Astrocyte (in vitro differentiated cells and primary cell): ENCODE measurements at regions not wholly inside any gene's neighbourhood (a gene's known extent, or its start where the extent isn't known, plus 50 kb on each side); places are given as distances from the start of the nearest gene placed in this dataset.

Experiments used
- DNase-seq: peaks from one replicate; pipeline ENCODE4 v3.0.0-alpha.2; 2010; ENCODE audit warnings: low read depth
- FAIRE-seq: peaks from 2 replicates; lab custom pipeline; 2011; peaks lifted over from hg19 to GRCh38; lab: Jason Lieb, UNC
- H2AFZ ChIP-seq: 2 replicates; pipeline ENCODE4 v1.6.0; 2012; ENCODE audit warnings: low read depth, low read length, inconsistent platforms
- H3K27ac ChIP-seq: 2 replicates; pipeline ENCODE4 v1.5.1; 2011; ENCODE audit warnings: low read depth, low read length, inconsistent platforms
- H3K27me3 ChIP-seq: 2 replicates; pipeline ENCODE4 v1.6.0; 2011; ENCODE audit warnings: low read length, inconsistent platforms; ENCODE audit not compliant: insufficient read depth
- H3K36me3 ChIP-seq: 2 replicates; pipeline ENCODE4 v1.5.1; 2011; ENCODE audit warnings: low read length, inconsistent platforms; ENCODE audit not compliant: insufficient read depth
- H3K4me1 ChIP-seq: 2 replicates; pipeline ENCODE4 v1.5.1; 2011; ENCODE audit warnings: low read length, inconsistent platforms; ENCODE audit not compliant: insufficient read depth
- H3K4me2 ChIP-seq: 2 replicates; pipeline ENCODE4 v1.6.0; 2012; ENCODE audit warnings: low read length, inconsistent platforms
- H3K4me3 ChIP-seq: 2 replicates; pipeline ENCODE4 v1.5.1; 2011; ENCODE audit warnings: low read depth, mild to moderate bottlenecking, low read length, inconsistent platforms; ENCODE audit not compliant: insufficient read depth
- H3K79me2 ChIP-seq: 2 replicates; pipeline ENCODE4 v1.6.0; 2012; ENCODE audit warnings: mild to moderate bottlenecking, low read length, inconsistent platforms; ENCODE audit not compliant: insufficient read depth
- H3K9ac ChIP-seq: 2 replicates; pipeline ENCODE4 v1.6.0; 2012; ENCODE audit warnings: mild to moderate bottlenecking, low read length, inconsistent platforms
- H3K9me3 ChIP-seq: 2 replicates; pipeline ENCODE4 v1.5.1; 2012; ENCODE audit warnings: low read depth, mild to moderate bottlenecking, low read length, inconsistent platforms; ENCODE audit not compliant: insufficient read depth
- H4K20me1 ChIP-seq: 2 replicates; pipeline ENCODE4 v1.6.0; 2012; ENCODE audit warnings: low read length, inconsistent platforms; ENCODE audit not compliant: insufficient read depth
- H3K27ac Mint-ChIP-seq: one replicate; pipeline ENCODE4 v1.8.0; 2021; ENCODE audit warnings: mild to moderate bottlenecking, mixed read lengths; ENCODE audit not compliant: unreplicated experiment
- H3K27me3 Mint-ChIP-seq: one replicate; pipeline ENCODE4 v1.8.0; 2021; ENCODE audit warnings: low read depth, mixed read lengths; ENCODE audit not compliant: unreplicated experiment
- H3K36me3 Mint-ChIP-seq: one replicate; pipeline ENCODE4 v1.8.0; 2021; ENCODE audit warnings: low read depth, mixed read lengths; ENCODE audit not compliant: unreplicated experiment
- H3K4me1 Mint-ChIP-seq: one replicate; pipeline ENCODE4 v1.8.0; 2021; ENCODE audit warnings: low read depth, mixed read lengths; ENCODE audit not compliant: unreplicated experiment
- H3K4me3 Mint-ChIP-seq: one replicate; pipeline ENCODE4 v1.8.0; 2021; ENCODE audit warnings: mild to moderate bottlenecking, moderate library complexity, mixed read lengths; ENCODE audit not compliant: unreplicated experiment
- H3K9me3 Mint-ChIP-seq: one replicate; pipeline ENCODE4 v1.8.0; 2021; ENCODE audit warnings: mild to moderate bottlenecking, mixed read lengths; ENCODE audit not compliant: unreplicated experiment
- CTCF ChIP-seq: IDR thresholded peaks from 2 replicates; pipeline ENCODE4 v1.5.1; 2011; ENCODE audit warnings: low read depth, mild to moderate bottlenecking, inconsistent platforms, low read length, moderate library complexity; ENCODE audit not compliant: insufficient read depth
- EZH2 ChIP-seq: IDR thresholded peaks from 2 replicates; pipeline ENCODE4 v1.6.1; 2012; ENCODE audit warnings: mild to moderate bottlenecking, low read length, inconsistent platforms; ENCODE audit not compliant: insufficient read depth

DNA sequence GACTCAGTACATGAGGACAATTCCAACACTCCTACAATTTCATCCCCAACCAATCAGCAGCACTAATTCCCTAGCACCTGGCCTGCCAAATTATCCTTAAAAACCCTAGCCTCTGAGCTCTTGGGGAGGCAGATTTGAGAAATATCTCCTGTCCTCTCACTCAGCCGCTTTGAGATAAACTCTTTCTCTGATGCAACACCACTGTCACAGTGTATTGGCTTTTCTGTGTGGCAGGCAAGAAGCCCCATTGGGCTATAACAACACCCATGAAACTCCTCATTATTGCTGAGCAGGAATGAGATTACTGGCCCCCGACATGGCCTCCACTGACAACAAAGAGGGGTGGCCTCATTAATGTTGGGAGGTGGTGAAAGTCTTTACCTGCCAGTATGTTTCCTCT, 515.5 kb downstream of the HACE1 start:
- TF ChIP-seq CTCF = no peak
- TF ChIP-seq EZH2 = no peak
- Histone ChIP-seq H3K9me3 (no peaks in the 10 kb centered on the region), H3K4me2 (no peak overlapping the region), H3K27ac (no peak overlapping the region), H3K79me2 (no peaks in the 10 kb centered on the region), H3K36me3 (no peaks in the 10 kb centered on the region), H3K4me1 (no peaks in the 10 kb centered on the region), H4K20me1 (no peaks in the 10 kb centered on the region), H3K27me3 (no peaks in the 10 kb centered on the region), H3K9ac (no peak overlapping the region), H3K4me3 (no peak overlapping the region), H2AFZ (no peak overlapping the region)
- FAIRE-seq = no peak
- DNase-seq = no peak
- Mint-ChIP-seq H3K27ac (no peak overlapping the region), H3K9me3 (peaks cover 3% of the 10 kb centered on the region), H3K27me3 (no peaks in the 10 kb centered on the region), H3K36me3 (no peaks in the 10 kb centered on the region), H3K4me3 (no peak overlapping the region), H3K4me1 (no peaks in the 10 kb centered on the region)

DNA sequence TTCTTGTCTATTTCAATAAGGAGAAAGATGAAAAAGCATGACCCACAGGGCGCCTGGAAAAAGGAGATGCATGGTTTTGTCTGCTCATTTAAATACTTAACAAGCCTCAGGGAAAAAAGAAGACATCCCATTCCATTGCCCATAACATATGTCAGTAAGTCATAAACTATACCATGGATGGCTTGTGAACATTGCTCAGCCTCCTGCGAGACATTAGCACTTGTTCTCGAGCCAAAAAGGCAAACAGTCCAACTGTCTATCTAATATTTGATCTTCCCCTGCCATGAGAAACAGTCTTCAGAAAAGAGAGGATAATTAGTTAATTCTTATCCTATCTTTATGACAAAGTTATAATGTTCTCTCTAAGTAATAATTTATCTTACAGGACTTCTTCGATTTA, 527.4 kb downstream of the HACE1 start:
- Mint-ChIP-seq H3K9me3 (no peaks in the 10 kb centered on the region), H3K4me3 (no peak overlapping the region), H3K27ac (no peak overlapping the region), H3K36me3 (no peaks in the 10 kb centered on the region), H3K27me3 (no peaks in the 10 kb centered on the region), H3K4me1 (no peaks in the 10 kb centered on the region)
- no peaks in the 10 kb centered on the region for H3K4me1 ChIP-seq
- no peaks in the 10 kb centered on the region for H3K36me3 ChIP-seq
- H3K9ac ChIP-seq = no peak overlapping the region
- no peaks in the 10 kb centered on the region for H3K27me3 ChIP-seq
- DNase-seq (no peak), FAIRE-seq (no peak)
- no peak overlapping the region for H3K4me3 ChIP-seq
- H3K9me3 ChIP-seq = no peaks in the 10 kb centered on the region
- H4K20me1 ChIP-seq = no peaks in the 10 kb centered on the region
- H3K79me2 ChIP-seq = no peaks in the 10 kb centered on the region
- H2AFZ ChIP-seq = no peak overlapping the region
- TF ChIP-seq CTCF (no peak), EZH2 (no peak)
- H3K27ac ChIP-seq = no peak overlapping the region
- no peak overlapping the region for H3K4me2 ChIP-seq

DNA sequence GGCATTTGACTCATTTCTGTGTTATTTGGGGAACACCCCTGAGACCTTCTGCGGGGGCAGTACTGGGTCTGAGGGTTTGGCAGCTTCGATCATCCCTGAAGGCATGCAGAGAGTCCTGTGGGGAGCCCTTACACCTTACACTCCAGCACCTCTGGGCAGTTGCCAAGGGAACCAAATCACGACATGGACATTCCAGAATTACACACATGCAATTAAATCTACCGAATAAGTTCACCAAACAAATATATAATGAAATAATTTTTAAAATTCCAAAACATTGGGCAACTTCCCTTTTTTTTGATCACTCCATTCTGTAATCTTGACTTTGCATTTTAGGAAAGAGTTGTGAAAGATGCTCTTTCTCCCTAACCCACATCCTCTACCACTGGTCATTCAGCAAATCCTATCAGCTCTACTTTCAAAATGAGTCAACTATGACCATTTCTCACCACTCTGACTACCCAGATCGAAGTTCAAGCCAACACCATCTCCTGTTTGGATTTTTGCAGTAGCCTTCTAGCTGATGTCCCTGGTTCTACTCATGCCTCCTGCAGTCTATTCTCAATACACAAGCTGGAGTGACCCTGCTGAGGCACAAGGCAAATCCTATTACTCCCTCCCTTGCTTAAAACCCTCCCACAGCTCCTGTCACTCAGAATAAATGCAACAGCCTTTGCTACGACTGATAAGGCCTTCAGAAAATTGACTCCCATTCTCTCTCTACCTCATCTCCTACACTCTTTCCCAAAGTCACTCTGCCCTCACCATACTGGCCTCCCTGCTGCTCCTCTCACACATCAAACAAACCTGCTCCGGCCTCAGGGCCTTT, 533.3 kb downstream of the HACE1 start:
- peak; percentile 18 for DNase-seq
- H3K27me3 ChIP-seq = no peaks in the 10 kb centered on the region

More for the DNA sequence above, 533.3 kb downstream of the HACE1 start:
- Histone ChIP-seq H3K27ac (no peak overlapping the region), H2AFZ (no peak overlapping the region), H3K4me1 (peaks cover 4% of the 10 kb centered on the region), H3K9me3 (no peaks in the 10 kb centered on the region), H3K36me3 (no peaks in the 10 kb centered on the region), H3K9ac (peak overlapping the region; percentile 12), H3K4me2 (peak overlapping the region; percentile 50), H4K20me1 (no peaks in the 10 kb centered on the region), H3K79me2 (no peaks in the 10 kb centered on the region), H3K4me3 (no peak overlapping the region)
- Mint-ChIP-seq H3K4me3 (no peak overlapping the region), H3K4me1 (peaks cover 6% of the 10 kb centered on the region), H3K9me3 (no peaks in the 10 kb centered on the region), H3K27ac (no peak overlapping the region), H3K27me3 (peaks cover 2% of the 10 kb centered on the region), H3K36me3 (no peaks in the 10 kb centered on the region)
- TF ChIP-seq EZH2 = no peak
- no peak for TF ChIP-seq CTCF
- FAIRE-seq = no peak
